GM18519 (cell line): ENCODE measurements at regions not wholly inside any gene's neighbourhood (a gene's known extent, or its start where the extent isn't known, plus 50 kb on each side); places are given as distances from the start of the nearest gene placed in this dataset.
A peak's percentile ranks its signal among the peaks of the same experiment; 100 is the strongest.

Experiments used
- ATAC-seq: cut with Tn5 transposase; IDR thresholded peaks from one replicate; pipeline ENCODE4 v1.9.1; 2021; ENCODE audit warnings: mild to moderate bottlenecking, moderate library complexity; ENCODE audit not compliant: unreplicated experiment, low FRiP score

GRCh38 chr18:34159691-34160185 is 65.0 kb downstream of the NOL4 start:
- no peak for ATAC-seq

GRCh38 chr18:34158881-34159690 is 65.6 kb downstream of the NOL4 start:
- no peak for ATAC-seq

GRCh38 chr18:34153711-34154110 is 71.0 kb downstream of the NOL4 start:
- ATAC-seq = peak; percentile 77

GRCh38 chr18:34131006-34131405 is 93.7 kb downstream of the NOL4 start:
- ATAC-seq = no peak

GRCh38 chr18:34128436-34128835 is 96.3 kb downstream of the NOL4 start:
- ATAC-seq = no peak

- ATAC-seq = no peak
These were observed 98.6 kb downstream of the NOL4 start for GRCh38 chr18:34126121-34126520.

- peak; percentile 98 for ATAC-seq
These were observed 101.9 kb downstream of the NOL4 start for GRCh38 chr18:34122724-34123334.

GRCh38 chr18:34121200-34121721 is 103.5 kb downstream of the NOL4 start:
- no peak for ATAC-seq

- ATAC-seq = no peak
These were observed 104.4 kb downstream of the NOL4 start for GRCh38 chr18:34120294-34120693.

GRCh38 chr18:34117319-34117718 is 107.4 kb downstream of the NOL4 start:
- no peak for ATAC-seq

GRCh38 chr18:34115409-34116081 is 109.2 kb downstream of the NOL4 start:
- no peak for ATAC-seq

- no peak for ATAC-seq
These were observed 109.7 kb downstream of the NOL4 start for GRCh38 chr18:34114996-34115395.

GRCh38 chr18:34108206-34108605 is 116.5 kb downstream of the NOL4 start:
- ATAC-seq = no peak

- no peak for ATAC-seq
These were observed 126.6 kb downstream of the NOL4 start for GRCh38 chr18:34098109-34098508.

- no peak for ATAC-seq
These were observed 127.4 kb downstream of the NOL4 start for GRCh38 chr18:34097312-34097711.

- ATAC-seq = no peak
These were observed 130.6 kb downstream of the NOL4 start for GRCh38 chr18:34094148-34094547.

- ATAC-seq = no peak
These were observed 131.9 kb downstream of the NOL4 start for GRCh38 chr18:34092796-34093195.

- ATAC-seq = no peak
These were observed 138.3 kb downstream of the NOL4 start for GRCh38 chr18:34086370-34086769.

GRCh38 chr18:34085140-34085739 is 139.5 kb downstream of the NOL4 start:
- ATAC-seq = no peak

GRCh38 chr18:34084635-34085034 is 140.1 kb downstream of the NOL4 start:
- ATAC-seq = no peak
